ENCODE measurements at regions not wholly inside any gene's neighbourhood (a gene's known extent, or its start where the extent isn't known, plus 50 kb on each side); places are given as distances from the start of the nearest gene placed in this dataset.
"Not testable (repeated sequence)": the region's sequence is repeated elsewhere in the genome, so short reads cannot be mapped to it uniquely, and the experiment has no call there.

GRCh38 chr6:37078814-37079213, 73.4 kb downstream of the FGD2 start:
- Histone ChIP-seq H3K36me3 (ENCODE audit: control insufficient read depth in 2 of 2, insufficient read depth in 2 of 2, low read length in 2 of 2) (no peaks in the 10 kb centered on the region), H3K27me3 (ENCODE audit: control insufficient read depth in 2 of 2, insufficient read depth in 2 of 2, low read length in 2 of 2) (no peaks in the 10 kb centered on the region), H3K4me1 (ENCODE audit: control insufficient read depth in 2 of 2, insufficient read depth in 2 of 2, low read length in 2 of 2) (peaks cover 0 to 2% of the 10 kb centered on the region in 2 donors), H3K4me3 (ENCODE audit: low read length in 2 of 2) (no peak overlapping the region), H3K9me3 (ENCODE audit: control insufficient read depth in 2 of 2, low read length in 2 of 2) (no peaks in the 10 kb centered on the region), H3K9ac (ENCODE audit: low read depth in 1 of 2, low read length in 2 of 2) (no peak overlapping the region), H3K27ac (ENCODE audit: low read depth in 2 of 2, low read length in 2 of 2) (no peak overlapping the region)

- Histone ChIP-seq H3K4me3 (ENCODE audit: low read length in 2 of 2) (no peak overlapping the region), H3K9me3 (ENCODE audit: control insufficient read depth in 2 of 2, low read length in 2 of 2) (no peaks in the 10 kb centered on the region), H3K36me3 (ENCODE audit: control insufficient read depth in 2 of 2, insufficient read depth in 2 of 2, low read length in 2 of 2) (no peaks in the 10 kb centered on the region), H3K4me1 (ENCODE audit: control insufficient read depth in 2 of 2, insufficient read depth in 2 of 2, low read length in 2 of 2) (peaks cover 0 to 2% of the 10 kb centered on the region in 2 donors), H3K9ac (ENCODE audit: low read depth in 1 of 2, low read length in 2 of 2) (no peak overlapping the region), H3K27ac (ENCODE audit: low read depth in 2 of 2, low read length in 2 of 2) (no peak overlapping the region), H3K27me3 (ENCODE audit: control insufficient read depth in 2 of 2, insufficient read depth in 2 of 2, low read length in 2 of 2) (no peaks in the 10 kb centered on the region)
Observed at GRCh38 chr6:37081042-37081607, 75.7 kb downstream of the FGD2 start.

GRCh38 chr6:37082390-37083130, 77.1 kb downstream of the FGD2 start:
- Histone ChIP-seq H3K9me3 (ENCODE audit: control insufficient read depth in 2 of 2, low read length in 2 of 2) (no peaks in the 10 kb centered on the region), H3K4me1 (ENCODE audit: control insufficient read depth in 2 of 2, insufficient read depth in 2 of 2, low read length in 2 of 2) (peaks cover 0 to 2% of the 10 kb centered on the region in 2 donors), H3K36me3 (ENCODE audit: control insufficient read depth in 2 of 2, insufficient read depth in 2 of 2, low read length in 2 of 2) (no peaks in the 10 kb centered on the region), H3K27me3 (ENCODE audit: control insufficient read depth in 2 of 2, insufficient read depth in 2 of 2, low read length in 2 of 2) (no peaks in the 10 kb centered on the region), H3K9ac (ENCODE audit: low read depth in 1 of 2, low read length in 2 of 2) (no peak overlapping the region), H3K4me3 (ENCODE audit: low read length in 2 of 2) (no peak overlapping the region), H3K27ac (ENCODE audit: low read depth in 2 of 2, low read length in 2 of 2) (no peak overlapping the region)

GRCh38 chr6:37083243-37084138, 78.0 kb downstream of the FGD2 start:
- no peaks in the 10 kb centered on the region for H3K36me3 ChIP-seq (ENCODE audit: control insufficient read depth in 2 of 2, insufficient read depth in 2 of 2, low read length in 2 of 2)
- no peak overlapping the region for H3K9ac ChIP-seq (ENCODE audit: low read depth in 1 of 2, low read length in 2 of 2)
- peaks cover 0 to 2% of the 10 kb centered on the region in 2 donors for H3K4me1 ChIP-seq (ENCODE audit: control insufficient read depth in 2 of 2, insufficient read depth in 2 of 2, low read length in 2 of 2)
- no peaks in the 10 kb centered on the region for H3K9me3 ChIP-seq (ENCODE audit: control insufficient read depth in 2 of 2, low read length in 2 of 2)
- no peaks in the 10 kb centered on the region for H3K27me3 ChIP-seq (ENCODE audit: control insufficient read depth in 2 of 2, insufficient read depth in 2 of 2, low read length in 2 of 2)
- no peak overlapping the region for H3K27ac ChIP-seq (ENCODE audit: low read depth in 2 of 2, low read length in 2 of 2)
- no peak overlapping the region for H3K4me3 ChIP-seq (ENCODE audit: low read length in 2 of 2)

- not testable (repeated sequence) for H3K4me1 ChIP-seq (ENCODE audit: control insufficient read depth in 2 of 2, insufficient read depth in 2 of 2, low read length in 2 of 2); H3K36me3 ChIP-seq (ENCODE audit: control insufficient read depth in 2 of 2, insufficient read depth in 2 of 2, low read length in 2 of 2); H3K9me3 ChIP-seq (ENCODE audit: control insufficient read depth in 2 of 2, low read length in 2 of 2); H3K4me3 ChIP-seq (ENCODE audit: low read length in 2 of 2); H3K27me3 ChIP-seq (ENCODE audit: control insufficient read depth in 2 of 2, insufficient read depth in 2 of 2, low read length in 2 of 2); H3K27ac ChIP-seq (ENCODE audit: low read depth in 2 of 2, low read length in 2 of 2); H3K9ac ChIP-seq (ENCODE audit: low read depth in 1 of 2, low read length in 2 of 2)
Observed at GRCh38 chr6:37084665-37085064, 79.2 kb downstream of the FGD2 start.

- Histone ChIP-seq H3K27ac (ENCODE audit: low read depth in 2 of 2, low read length in 2 of 2) (no peak overlapping the region), H3K4me3 (ENCODE audit: low read length in 2 of 2) (no peak overlapping the region), H3K27me3 (ENCODE audit: control insufficient read depth in 2 of 2, insufficient read depth in 2 of 2, low read length in 2 of 2) (no peaks in the 10 kb centered on the region), H3K4me1 (ENCODE audit: control insufficient read depth in 2 of 2, insufficient read depth in 2 of 2, low read length in 2 of 2) (peaks cover 0 to 2% of the 10 kb centered on the region in 2 donors), H3K9ac (ENCODE audit: low read depth in 1 of 2, low read length in 2 of 2) (no peak overlapping the region), H3K9me3 (ENCODE audit: control insufficient read depth in 2 of 2, low read length in 2 of 2) (no peaks in the 10 kb centered on the region), H3K36me3 (ENCODE audit: control insufficient read depth in 2 of 2, insufficient read depth in 2 of 2, low read length in 2 of 2) (no peaks in the 10 kb centered on the region)
Observed at GRCh38 chr6:37085198-37085597, 79.7 kb downstream of the FGD2 start.

- Histone ChIP-seq H3K4me3 (ENCODE audit: low read length in 2 of 2) (no peak overlapping the region), H3K9ac (ENCODE audit: low read depth in 1 of 2, low read length in 2 of 2) (no peak overlapping the region), H3K27ac (ENCODE audit: low read depth in 2 of 2, low read length in 2 of 2) (no peak overlapping the region)
Observed at GRCh38 chr6:37088897-37089296, 81.1 kb upstream of the PIM1 start.

GRCh38 chr6:37089783-37090182, 80.2 kb upstream of the PIM1 start:
- Histone ChIP-seq H3K9me3 (ENCODE audit: control insufficient read depth in 2 of 2, low read length in 2 of 2) (no peaks in the 10 kb centered on the region), H3K27ac (ENCODE audit: low read depth in 2 of 2, low read length in 2 of 2) (no peak overlapping the region), H3K36me3 (ENCODE audit: control insufficient read depth in 2 of 2, insufficient read depth in 2 of 2, low read length in 2 of 2) (no peaks in the 10 kb centered on the region), H3K27me3 (ENCODE audit: control insufficient read depth in 2 of 2, insufficient read depth in 2 of 2, low read length in 2 of 2) (no peaks in the 10 kb centered on the region), H3K4me3 (ENCODE audit: low read length in 2 of 2) (no peak overlapping the region), H3K9ac (ENCODE audit: low read depth in 1 of 2, low read length in 2 of 2) (no peak overlapping the region), H3K4me1 (ENCODE audit: control insufficient read depth in 2 of 2, insufficient read depth in 2 of 2, low read length in 2 of 2) (no peaks in the 10 kb centered on the region)

More at GRCh38 chr6:37088897-37089296, 81.1 kb upstream of the PIM1 start:
- Histone ChIP-seq H3K9me3 (ENCODE audit: control insufficient read depth in 2 of 2, low read length in 2 of 2) (no peaks in the 10 kb centered on the region), H3K4me1 (ENCODE audit: control insufficient read depth in 2 of 2, insufficient read depth in 2 of 2, low read length in 2 of 2) (no peaks in the 10 kb centered on the region), H3K36me3 (ENCODE audit: control insufficient read depth in 2 of 2, insufficient read depth in 2 of 2, low read length in 2 of 2) (no peaks in the 10 kb centered on the region), H3K27me3 (ENCODE audit: control insufficient read depth in 2 of 2, insufficient read depth in 2 of 2, low read length in 2 of 2) (no peaks in the 10 kb centered on the region)

- not testable (repeated sequence) for H3K9me3 ChIP-seq (ENCODE audit: control insufficient read depth in 2 of 2, low read length in 2 of 2); H3K27ac ChIP-seq (ENCODE audit: low read depth in 2 of 2, low read length in 2 of 2); H3K4me3 ChIP-seq (ENCODE audit: low read length in 2 of 2); H3K9ac ChIP-seq (ENCODE audit: low read depth in 1 of 2, low read length in 2 of 2); H3K27me3 ChIP-seq (ENCODE audit: control insufficient read depth in 2 of 2, insufficient read depth in 2 of 2, low read length in 2 of 2); H3K4me1 ChIP-seq (ENCODE audit: control insufficient read depth in 2 of 2, insufficient read depth in 2 of 2, low read length in 2 of 2); H3K36me3 ChIP-seq (ENCODE audit: control insufficient read depth in 2 of 2, insufficient read depth in 2 of 2, low read length in 2 of 2)
Observed at GRCh38 chr6:37091104-37091503, 78.8 kb upstream of the PIM1 start.

- H3K27ac ChIP-seq (ENCODE audit: low read depth in 2 of 2, low read length in 2 of 2); H3K9me3 ChIP-seq (ENCODE audit: control insufficient read depth in 2 of 2, low read length in 2 of 2); H3K4me3 ChIP-seq (ENCODE audit: low read length in 2 of 2); H3K4me1 ChIP-seq (ENCODE audit: control insufficient read depth in 2 of 2, insufficient read depth in 2 of 2, low read length in 2 of 2); H3K9ac ChIP-seq (ENCODE audit: low read depth in 1 of 2, low read length in 2 of 2); H3K36me3 ChIP-seq (ENCODE audit: control insufficient read depth in 2 of 2, insufficient read depth in 2 of 2, low read length in 2 of 2); H3K27me3 ChIP-seq (ENCODE audit: control insufficient read depth in 2 of 2, insufficient read depth in 2 of 2, low read length in 2 of 2): not testable (repeated sequence)
Observed at GRCh38 chr6:37091586-37091985, 78.4 kb upstream of the PIM1 start.

All from mucosa of rectum (tissue), 2 donors.